SK-N-SH (cell line): ENCODE measurements at regions not wholly inside any gene's neighbourhood (a gene's known extent, or its start where the extent isn't known, plus 50 kb on each side); places are given as distances from the start of the nearest gene placed in this dataset.

Experiments
- CTCF ChIA-PET: fragments of 300-600, 350-600 bp; formaldehyde crosslinking; extraction: SDS; loops from one replicate; lab custom pipeline; 2021; lab: Yijun Ruan, JAX
- POLR2A ChIA-PET: fragments of 350-600 bp; sonication (Branson Sonifier 250); formaldehyde crosslinking; extraction: SDS; loops from one replicate; lab custom pipeline; 2020; ENCODE audit warnings: antibody characterized with exemption, inconsistent platforms; lab: Yijun Ruan, JAX
- DNase-seq: peaks from one replicate; pipeline ENCODE4 v3.0.0; 2012
- H2AFZ ChIP-seq: fragments of 200-600 bp; sonication (generic); 2 replicates; pipeline ENCODE4 v1.8.1; 2016; ENCODE audit warnings: antibody characterized with exemption, mild to moderate bottlenecking, low read depth
- H3F3A ChIP-seq: fragments of 200-600 bp; sonication (generic); replicated peaks from 2 replicates; pipeline ENCODE3; 2016; ENCODE audit warnings: antibody characterized with exemption, mild to moderate bottlenecking; ENCODE audit not compliant: insufficient read depth
- H3K27ac ChIP-seq, 2 experiments: fragments of 200-500 bp in 1 of 2; fragments of 200-600 bp in 1 of 2; sonication (Bioruptor generic) in 1 of 2; sonication (generic), shearing (Covaris generic) in 1 of 2; 2 replicates each; pipeline versions ENCODE4 v1.5.1 to v1.6.1; 2014 to 2016; ENCODE audit warnings: low read depth in 2 of 2, inconsistent platforms in 1 of 2, low read length in 1 of 2, mild to moderate bottlenecking in 1 of 2, mixed read lengths in 1 of 2
- H3K27me3 ChIP-seq: fragments of 200-600 bp; sonication (generic), shearing (Covaris generic); 2 replicates; pipeline ENCODE4 v1.6.1; 2016; ENCODE audit warnings: mixed run types; ENCODE audit not compliant: insufficient read depth
- H3K36me3 ChIP-seq, 2 experiments: fragments of 200-500 bp in 1 of 2; fragments of 200-600 bp in 1 of 2; sonication (Bioruptor generic) in 1 of 2; sonication (generic) in 1 of 2; replicated peaks in 1 of 2; 2 replicates each; pipeline versions ENCODE3 to v1.5.1; 2014 to 2016; ENCODE audit warnings: low read length in 1 of 2, mild to moderate bottlenecking in 1 of 2; ENCODE audit not compliant: insufficient read depth in 2 of 2, control insufficient read depth in 1 of 2
- H3K4me1 ChIP-seq, 2 experiments: fragments of 200-500 bp in 1 of 2; fragments of 200-600 bp in 1 of 2; sonication (Bioruptor generic) in 1 of 2; sonication (generic), shearing (Covaris generic) in 1 of 2; 2 replicates each; pipeline versions ENCODE4 v1.5.1 to v1.6.1; 2014 to 2016; ENCODE audit warnings: low read depth in 1 of 2, low read length in 1 of 2, mixed run types in 1 of 2; ENCODE audit not compliant: insufficient read depth in 2 of 2, control insufficient read depth in 1 of 2
- H3K4me2 ChIP-seq: fragments of 200-600 bp; sonication (generic), shearing (Covaris generic); 2 replicates; pipeline ENCODE4 v1.6.1; 2017; ENCODE audit warnings: mixed run types
- H3K4me3 ChIP-seq, 2 experiments: fragments of 200-500 bp in 1 of 2; fragments of 200-600 bp in 1 of 2; sonication (Bioruptor generic) in 1 of 2; sonication (generic), shearing (Covaris generic) in 1 of 2; 2 replicates each; pipeline versions ENCODE4 v1.5.1 to v1.8.1; 2014 to 2016; ENCODE audit warnings: low read depth in 2 of 2, inconsistent platforms in 1 of 2, low read length in 1 of 2, mild to moderate bottlenecking in 1 of 2, mixed read lengths in 1 of 2, moderate library complexity in 1 of 2
- H3K79me2 ChIP-seq: fragments of 200-600 bp; sonication (generic); 2 replicates; pipeline ENCODE4 v1.8.1; 2017; ENCODE audit warnings: mild to moderate bottlenecking; ENCODE audit not compliant: insufficient read depth
- H3K9ac ChIP-seq: fragments of 200-600 bp; sonication (generic); 2 replicates; pipeline ENCODE4 v1.6.1; 2017; ENCODE audit warnings: mixed run types
- H3K9me2 ChIP-seq: fragments of 200-600 bp; sonication (generic); 2 replicates; pipeline ENCODE4 v1.6.1; 2017; ENCODE audit warnings: mixed run types
- H3K9me3 ChIP-seq: fragments of 200-600 bp; sonication (generic); 2 replicates; pipeline ENCODE4 v1.6.1; 2017; ENCODE audit warnings: mixed run types, mild to moderate bottlenecking, moderate library complexity
- H4K20me1 ChIP-seq: fragments of 200-600 bp; sonication (generic); 2 replicates; pipeline ENCODE4 v1.6.1; 2017; ENCODE audit warnings: mild to moderate bottlenecking, mixed run types; ENCODE audit not compliant: insufficient read depth
- CTCF ChIP-seq: fragments of 200-600 bp; sonication (generic); IDR thresholded peaks from 2 replicates; pipeline ENCODE4 v1.6.1; 2017; ENCODE audit warnings: antibody characterized with exemption, mild to moderate bottlenecking, moderate library complexity
- EP300 ChIP-seq, 2 experiments: IDR thresholded peaks; 2 replicates each; pipeline versions ENCODE4 v1.4.0 to v1.6.1; 2012; ENCODE audit warnings: borderline replicate concordance in 1 of 2, low read depth in 1 of 2, low read length in 1 of 2
- EZH2phosphoT487 ChIP-seq: fragments of 200-600 bp; sonication (generic); IDR thresholded peaks from 2 replicates; pipeline ENCODE4 v1.6.1; 2017; ENCODE audit warnings: low read depth, mixed run types, mild to moderate bottlenecking, antibody characterized with exemption, moderate library complexity, borderline replicate concordance
- FOSL2 ChIP-seq: IDR thresholded peaks from 2 replicates; pipeline ENCODE4 v1.4.0; 2012; ENCODE audit warnings: low read depth, mild to moderate bottlenecking, moderate library complexity, borderline replicate concordance
- FOXM1 ChIP-seq: IDR thresholded peaks from 2 replicates; pipeline ENCODE4 v1.4.0; 2012; ENCODE audit warnings: low read depth, mild to moderate bottlenecking
- GABPA ChIP-seq: IDR thresholded peaks from 2 replicates; pipeline ENCODE4 v1.4.0; 2012; ENCODE audit warnings: low read depth, mild to moderate bottlenecking
- JUND ChIP-seq: IDR thresholded peaks from 2 replicates; pipeline ENCODE4 v1.4.0; 2012
- MEF2A ChIP-seq: IDR thresholded peaks from 2 replicates; pipeline ENCODE4 v1.4.0; 2012; ENCODE audit warnings: low read depth, borderline replicate concordance
- MXI1 ChIP-seq: IDR thresholded peaks from 2 replicates; pipeline ENCODE4 v1.6.1; 2012; ENCODE audit warnings: mild to moderate bottlenecking, low read depth, low read length, improper control_type of control experiment
- NFIC ChIP-seq: IDR thresholded peaks from 2 replicates; pipeline ENCODE4 v1.4.0; 2012; ENCODE audit warnings: borderline replicate concordance
- NRF1 ChIP-seq: IDR thresholded peaks from 2 replicates; pipeline ENCODE4 v1.6.1; 2012; ENCODE audit warnings: low read depth, mild to moderate bottlenecking, low read length
- RFX5 ChIP-seq: IDR thresholded peaks from 2 replicates; pipeline ENCODE4 v1.6.1; 2012; ENCODE audit warnings: mild to moderate bottlenecking, improper control_type of control experiment, low read length
- RXRA ChIP-seq: IDR thresholded peaks from 2 replicates; pipeline ENCODE4 v1.4.0; 2012; ENCODE audit warnings: low read depth, mild to moderate bottlenecking, borderline replicate concordance
- SIN3A ChIP-seq: IDR thresholded peaks from 2 replicates; pipeline ENCODE4 v1.6.1; 2012; ENCODE audit warnings: low read depth, mild to moderate bottlenecking, low read length, moderate library complexity, borderline replicate concordance
- SMC3 ChIP-seq: IDR thresholded peaks from 2 replicates; pipeline ENCODE4 v1.6.1; 2012; ENCODE audit warnings: low read depth, low read length, improper control_type of control experiment
- TAF1 ChIP-seq: IDR thresholded peaks from 2 replicates; pipeline ENCODE4 v1.6.1; 2012; ENCODE audit warnings: low read depth, mild to moderate bottlenecking, low read length, moderate library complexity, borderline replicate concordance
- TCF12 ChIP-seq: IDR thresholded peaks from 2 replicates; pipeline ENCODE4 v1.4.0; 2012
- TEAD4 ChIP-seq: IDR thresholded peaks from 2 replicates; pipeline ENCODE4 v1.4.0; 2012; ENCODE audit warnings: mild to moderate bottlenecking, borderline replicate concordance; ENCODE audit not compliant: insufficient read depth
- YY1 ChIP-seq: IDR thresholded peaks from 2 replicates; pipeline ENCODE4 v1.4.0; 2012; ENCODE audit warnings: low read depth, mild to moderate bottlenecking
- WGBS: methylation state at CpG from one replicate; pipeline ENCODE4 v1.1.6; 2017; ENCODE audit warnings: low lambda C conversion rate; 5-methylcytosine and 5-hydroxymethylcytosine counted together

- no peak for TF ChIP-seq FOXM1
- TF ChIP-seq YY1 = no peak
- no peak for TF ChIP-seq MXI1
- no peak for TF ChIP-seq RXRA
- no peak for TF ChIP-seq EP300 (IDR thresholded peaks at IDR 0.05; ENCODE audit: borderline replicate concordance in 1 of 2, low read depth in 1 of 2, low read length in 1 of 2)
- H3K27ac ChIP-seq = no peak overlapping the region
- H3K4me3 ChIP-seq = no peak overlapping the region
- H3F3A ChIP-seq = no peaks in the 10 kb centered on the region
- WGBS = 48% methylated on average over 5 of the region's 5 CpGs
- ChIA-PET POLR2A (no interaction called here), CTCF (interaction anchor here (1.2 to 1.4 kb wide), 2 partner anchors 20 to 791 kb away, joined by 3 to 5 read pairs; no protein-coding TSS in a partner anchor)
- DNase-seq = no peak
- no peak overlapping the region for H3K9ac ChIP-seq
- H2AFZ ChIP-seq = no peak overlapping the region
- 0 out of 2 replicates have a peak, but pooled peaks cover 4% of the 10 kb centered on the region for H3K9me3 ChIP-seq
- no peaks in the 10 kb centered on the region for H3K36me3 ChIP-seq
- H3K9me2 ChIP-seq = no peaks in the 10 kb centered on the region
- H3K79me2 ChIP-seq = no peaks in the 10 kb centered on the region
- no peaks in the 10 kb centered on the region for H3K4me1 ChIP-seq
- H4K20me1 ChIP-seq = no peaks in the 10 kb centered on the region
- no peaks in the 10 kb centered on the region for H3K27me3 ChIP-seq
- no peak overlapping the region for H3K4me2 ChIP-seq
Observed at GRCh38 chr18:66728951-66729350, 125.1 kb upstream of the CDH19 start.

- H3K4me2 ChIP-seq = no peak overlapping the region
- no peak overlapping the region for H3K9ac ChIP-seq
- no peaks in the 10 kb centered on the region for H3K4me1 ChIP-seq
- H3K4me3 ChIP-seq = no peak overlapping the region
- no peak for DNase-seq
- WGBS = 72% methylated on average over 1 of the region's 1 CpG
- H3K36me3 ChIP-seq = no peaks in the 10 kb centered on the region
- no peaks in the 10 kb centered on the region for H3K27me3 ChIP-seq
- H4K20me1 ChIP-seq = no peaks in the 10 kb centered on the region
- 0 out of 2 replicates have a peak, but pooled peaks cover 4% of the 10 kb centered on the region for H3K9me3 ChIP-seq
- H3K27ac ChIP-seq = no peak overlapping the region
- no peaks in the 10 kb centered on the region for H3F3A ChIP-seq
- H3K79me2 ChIP-seq = no peaks in the 10 kb centered on the region
- POLR2A ChIA-PET = no interaction called here
- TF ChIP-seq TAF1 = no peak
- TF ChIP-seq CTCF = no peak
- no peak for TF ChIP-seq NFIC
- TF ChIP-seq, all 33 proteins: peak for 0
- no peak overlapping the region for H2AFZ ChIP-seq
- H3K9me2 ChIP-seq = no peaks in the 10 kb centered on the region
- CTCF ChIA-PET = interaction anchor here (1.2 to 1.4 kb wide), 2 partner anchors 21 to 790 kb away, joined by 3 to 5 read pairs; no protein-coding TSS in a partner anchor
Observed at GRCh38 chr18:66727991-66728390, 124.1 kb upstream of the CDH19 start.

GRCh38 chr18:66724664-66725356, 120.9 kb upstream of the CDH19 start:
- no peaks in the 10 kb centered on the region for H3K9me2 ChIP-seq
- H3K4me1 ChIP-seq = no peaks in the 10 kb centered on the region
- no peaks in the 10 kb centered on the region for H3K79me2 ChIP-seq
- CTCF ChIA-PET = no interaction called here
- H3K4me2 ChIP-seq = no peak overlapping the region
- POLR2A ChIA-PET = no interaction called here
- H4K20me1 ChIP-seq = no peaks in the 10 kb centered on the region
- DNase-seq = no peak
- H3K27me3 ChIP-seq = no peaks in the 10 kb centered on the region
- no peak overlapping the region for H3K4me3 ChIP-seq
- no peak overlapping the region for H2AFZ ChIP-seq
- no peaks in the 10 kb centered on the region for H3F3A ChIP-seq
- H3K9me3 ChIP-seq = no peaks in the 10 kb centered on the region
- H3K27ac ChIP-seq = no peak overlapping the region
- no peaks in the 10 kb centered on the region for H3K36me3 ChIP-seq
- no peak overlapping the region for H3K9ac ChIP-seq
- 58% methylated on average over 5 of the region's 5 CpGs for WGBS
- TF ChIP-seq RFX5 = no peak
- no peak for TF ChIP-seq MEF2A
- TF ChIP-seq TAF1 = no peak
- TF ChIP-seq JUND = no peak
- TF ChIP-seq FOSL2 = no peak
- TF ChIP-seq NRF1 = no peak
- no peak for TF ChIP-seq SIN3A
- no peak for TF ChIP-seq GABPA
- TF ChIP-seq EZH2phosphoT487 = no peak
- TF ChIP-seq TCF12 = no peak
- no peak for TF ChIP-seq TEAD4
- no peak for TF ChIP-seq YY1
- TF ChIP-seq SMC3 = no peak
